ENCODE measurements at regions not wholly inside any gene's neighbourhood (a gene's known extent, or its start where the extent isn't known, plus 50 kb on each side); places are given as distances from the start of the nearest gene placed in this dataset.

GRCh38 chr17:54521137-54521536 is 379.5 kb upstream of the TOM1L1 start:
- Mint-ChIP-seq H3K27me3 (ENCODE audit: insufficient read depth) (no peaks in the 10 kb centered on the region), H3K36me3 (ENCODE audit: low read depth) (no peaks in the 10 kb centered on the region), H3K4me3 (no peak overlapping the region), H3K9me3 (no peaks in the 10 kb centered on the region), H3K27ac (no peak overlapping the region), H3K4me1 (peaks cover 7% of the 10 kb centered on the region)
- Histone ChIP-seq H3K9me3 (ENCODE audit: control insufficient read depth, low read length) (no peaks in the 10 kb centered on the region), H3K9ac (ENCODE audit: extremely low read depth, low read length, poor library complexity, severe bottlenecking) (no peak overlapping the region), H3K4me1 (ENCODE audit: control insufficient read depth, insufficient read depth, low read length) (peaks cover 3% of the 10 kb centered on the region), H3K4me3 (ENCODE audit: low read length) (no peak overlapping the region), H3K27me3 (ENCODE audit: control insufficient read depth, insufficient read depth, low read length, poor library complexity, severe bottlenecking) (no peaks in the 10 kb centered on the region), H3K27ac (ENCODE audit: low read depth, low read length) (no peak overlapping the region), H3K36me3 (ENCODE audit: control insufficient read depth, insufficient read depth, low read length) (no peaks in the 10 kb centered on the region)
- no peak for TF ChIP-seq CTCF (conservative IDR thresholded peaks at IDR 0.05)
- DNase-seq: no peak
- WGBS, 2 experiments (ENCODE audit: insufficient coverage in 1 of 2, insufficient read length in 1 of 2): 93 to 96% methylated on average over 3 to 4 of the region's 4 CpGs

- Mint-ChIP-seq H3K4me3 (no peak overlapping the region), H3K9me3 (no peaks in the 10 kb centered on the region), H3K27me3 (ENCODE audit: insufficient read depth) (peaks cover 4% of the 10 kb centered on the region), H3K27ac (no peak overlapping the region), H3K4me1 (peaks cover 10% of the 10 kb centered on the region), H3K36me3 (ENCODE audit: low read depth) (no peaks in the 10 kb centered on the region)
- Histone ChIP-seq H3K27me3 (ENCODE audit: control insufficient read depth, insufficient read depth, low read length, poor library complexity, severe bottlenecking) (no peaks in the 10 kb centered on the region), H3K4me3 (ENCODE audit: low read length) (no peak overlapping the region), H3K9me3 (ENCODE audit: control insufficient read depth, low read length) (no peaks in the 10 kb centered on the region), H3K4me1 (ENCODE audit: control insufficient read depth, insufficient read depth, low read length) (peaks cover 3% of the 10 kb centered on the region), H3K36me3 (ENCODE audit: control insufficient read depth, insufficient read depth, low read length) (no peaks in the 10 kb centered on the region), H3K9ac (ENCODE audit: extremely low read depth, low read length, poor library complexity, severe bottlenecking) (no peak overlapping the region), H3K27ac (ENCODE audit: low read depth, low read length) (no peak overlapping the region)
- no peak for DNase-seq
- WGBS, 2 experiments (ENCODE audit: insufficient coverage in 1 of 2, insufficient read length in 1 of 2): 90% methylated on average over 2 of the region's 2 CpGs; no CpG with 5 or more reads in 1 of the 2 experiments
- no peak for TF ChIP-seq CTCF (conservative IDR thresholded peaks at IDR 0.05)
Observed at GRCh38 chr17:54524501-54524900, 376.2 kb upstream of the TOM1L1 start.

- Mint-ChIP-seq H3K9me3 (no peaks in the 10 kb centered on the region), H3K4me1 (peaks cover 18% of the 10 kb centered on the region), H3K36me3 (ENCODE audit: low read depth) (no peaks in the 10 kb centered on the region), H3K4me3 (no peak overlapping the region), H3K27ac (no peak overlapping the region), H3K27me3 (ENCODE audit: insufficient read depth) (peaks cover 10% of the 10 kb centered on the region)
- WGBS, 2 experiments (ENCODE audit: insufficient coverage in 1 of 2, insufficient read length in 1 of 2): 63 to 69% methylated on average over 2 of the region's 2 CpGs
- TF ChIP-seq CTCF (conservative IDR thresholded peaks at IDR 0.05): no peak
- no peak for DNase-seq
- H3K9me3 ChIP-seq (ENCODE audit: control insufficient read depth, low read length): no peaks in the 10 kb centered on the region
- H3K4me3 ChIP-seq (ENCODE audit: low read length): no peak overlapping the region
- H3K27me3 ChIP-seq (ENCODE audit: control insufficient read depth, insufficient read depth, low read length, poor library complexity, severe bottlenecking): peaks cover 1% of the 10 kb centered on the region
- H3K4me1 ChIP-seq (ENCODE audit: control insufficient read depth, insufficient read depth, low read length): peaks cover 5% of the 10 kb centered on the region
- no peak overlapping the region for H3K27ac ChIP-seq (ENCODE audit: low read depth, low read length)
- no peak overlapping the region for H3K9ac ChIP-seq (ENCODE audit: extremely low read depth, low read length, poor library complexity, severe bottlenecking)
- no peaks in the 10 kb centered on the region for H3K36me3 ChIP-seq (ENCODE audit: control insufficient read depth, insufficient read depth, low read length)
Observed at GRCh38 chr17:54527941-54528340, 372.7 kb upstream of the TOM1L1 start.

All from endodermal cell (in vitro differentiated cells).